D721Med (cell line): ENCODE measurements at regions not wholly inside any gene's neighbourhood (a gene's known extent, or its start where the extent isn't known, plus 50 kb on each side); places are given as distances from the start of the nearest gene placed in this dataset.

Experiments used
- DNase-seq: peaks from one replicate; pipeline ENCODE4 v3.0.0; 2011; ENCODE audit warnings: low spot score; ENCODE audit not compliant: insufficient read length
- FAIRE-seq: peaks from 2 replicates; lab custom pipeline; 2011; peaks lifted over from hg19 to GRCh38; lab: Jason Lieb, UNC
- TF ChIP-seq, protein P1 (sequence below): IDR thresholded peaks from 2 replicates; pipeline ENCODE4 v1.5.1; 2012; ENCODE audit warnings: mild to moderate bottlenecking, control low read depth; ENCODE audit not compliant: insufficient read depth; ENCODE audit errors: missing control alignments

- FAIRE-seq (no peak), DNase-seq (no peak)
- TF ChIP-seq, protein P1, sequence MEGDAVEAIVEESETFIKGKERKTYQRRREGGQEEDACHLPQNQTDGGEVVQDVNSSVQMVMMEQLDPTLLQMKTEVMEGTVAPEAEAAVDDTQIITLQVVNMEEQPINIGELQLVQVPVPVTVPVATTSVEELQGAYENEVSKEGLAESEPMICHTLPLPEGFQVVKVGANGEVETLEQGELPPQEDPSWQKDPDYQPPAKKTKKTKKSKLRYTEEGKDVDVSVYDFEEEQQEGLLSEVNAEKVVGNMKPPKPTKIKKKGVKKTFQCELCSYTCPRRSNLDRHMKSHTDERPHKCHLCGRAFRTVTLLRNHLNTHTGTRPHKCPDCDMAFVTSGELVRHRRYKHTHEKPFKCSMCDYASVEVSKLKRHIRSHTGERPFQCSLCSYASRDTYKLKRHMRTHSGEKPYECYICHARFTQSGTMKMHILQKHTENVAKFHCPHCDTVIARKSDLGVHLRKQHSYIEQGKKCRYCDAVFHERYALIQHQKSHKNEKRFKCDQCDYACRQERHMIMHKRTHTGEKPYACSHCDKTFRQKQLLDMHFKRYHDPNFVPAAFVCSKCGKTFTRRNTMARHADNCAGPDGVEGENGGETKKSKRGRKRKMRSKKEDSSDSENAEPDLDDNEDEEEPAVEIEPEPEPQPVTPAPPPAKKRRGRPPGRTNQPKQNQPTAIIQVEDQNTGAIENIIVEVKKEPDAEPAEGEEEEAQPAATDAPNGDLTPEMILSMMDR, result no peak
These were observed 954.5 kb downstream of the DTWD2 start for GRCh38 chr5:118033686-118034338.

DNA sequence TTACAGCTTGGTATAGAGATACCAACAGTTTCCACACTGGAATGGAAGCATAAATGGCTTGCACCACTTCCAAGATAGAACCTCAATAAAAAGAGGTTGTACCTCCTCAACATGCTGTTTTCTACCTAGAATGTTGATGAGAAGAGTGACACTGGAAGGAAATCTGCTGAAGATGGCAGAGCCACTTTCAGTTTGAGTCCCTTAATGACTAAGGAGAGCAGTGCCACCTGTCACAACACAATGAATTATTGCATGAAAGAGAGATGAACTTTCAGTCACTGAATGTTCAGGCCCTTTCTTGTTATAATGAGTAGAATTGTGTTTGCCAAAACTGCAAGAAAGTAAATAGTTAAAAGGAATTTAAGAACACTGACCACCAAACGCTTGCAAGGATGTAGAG is 958.5 kb downstream of the DTWD2 start:
- DNase-seq, result no peak
- FAIRE-seq, result peak; percentile 6
- TF ChIP-seq, protein P1, result no peak

DNA sequence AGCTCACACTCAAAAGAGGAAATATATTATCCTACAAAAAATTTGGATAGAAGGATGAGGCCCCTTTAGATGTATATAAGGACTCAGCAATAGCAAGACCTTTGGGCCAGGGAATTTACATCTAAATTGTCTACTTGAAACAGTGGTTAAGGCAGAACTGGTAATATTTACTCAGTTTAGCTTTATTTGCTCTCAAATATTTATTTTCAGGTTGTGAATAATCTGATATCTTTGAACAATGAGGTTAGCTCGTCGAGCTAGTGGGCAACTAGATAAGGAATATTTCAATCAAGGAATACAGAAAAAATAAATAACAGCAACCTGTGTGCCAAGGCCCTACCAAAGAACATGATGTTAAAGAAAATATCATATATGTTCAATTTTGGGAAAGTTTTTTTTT is 966.3 kb downstream of the DTWD2 start:
- DNase-seq, result no peak
- no peak for FAIRE-seq
- TF ChIP-seq, protein P1, result no peak

- FAIRE-seq, result no peak
- TF ChIP-seq, protein P1, result no peak
- DNase-seq, result no peak
These were observed 970.8 kb downstream of the DTWD2 start for GRCh38 chr5:118017536-118017935.

DNA sequence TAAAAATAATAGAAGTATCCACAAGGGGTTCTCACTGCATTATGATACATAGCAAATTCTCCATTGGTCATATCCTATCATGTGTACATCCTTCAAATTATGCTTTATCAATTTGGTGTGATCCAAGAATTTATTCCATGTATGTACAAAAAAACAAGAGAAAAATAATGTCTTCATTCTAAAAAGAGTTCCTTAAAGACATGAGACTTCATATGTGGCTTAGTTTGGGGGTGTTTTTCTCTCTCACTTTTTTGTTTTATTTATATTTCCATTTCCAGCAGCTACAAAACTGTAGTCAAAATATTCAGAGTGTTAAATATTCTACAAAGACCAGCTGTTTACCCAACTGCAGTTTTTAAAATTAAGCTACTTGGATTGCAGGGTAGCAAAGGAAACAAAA is 972.0 kb downstream of the DTWD2 start:
- FAIRE-seq (no peak), DNase-seq (no peak)
- TF ChIP-seq, protein P1, result no peak

DNA sequence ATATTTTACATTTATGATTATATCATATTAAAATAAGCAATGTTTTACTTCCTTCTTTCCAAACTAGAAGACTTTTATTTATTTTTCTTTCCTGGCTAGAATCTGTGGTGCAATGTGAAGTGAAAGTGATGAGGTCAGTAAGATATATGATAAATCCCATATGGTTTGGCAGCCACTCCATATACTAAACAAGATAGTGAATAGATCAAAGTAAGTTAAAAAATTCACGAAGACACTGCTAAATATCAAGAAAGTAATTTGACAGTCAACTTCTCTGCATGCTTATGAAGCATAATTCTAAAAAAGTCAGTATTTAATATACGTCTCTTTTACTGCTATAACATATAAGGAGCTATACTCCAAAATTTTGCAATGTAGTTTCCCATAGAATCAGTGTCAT is 972.8 kb downstream of the DTWD2 start:
- DNase-seq (no peak), FAIRE-seq (no peak)
- TF ChIP-seq, protein P1, result no peak

GRCh38 chr5:118009741-118010297 is 978.5 kb downstream of the DTWD2 start:
- TF ChIP-seq, protein P1, result no peak
- FAIRE-seq, result no peak
- no peak for DNase-seq
